Fibroblast of lung (primary cell): ENCODE measurements at regions not wholly inside any gene's neighbourhood (a gene's known extent, or its start where the extent isn't known, plus 50 kb on each side); places are given as distances from the start of the nearest gene placed in this dataset.

ENCODE experiments used
- DNase-seq, 2 donors: peaks; one replicate each; pipeline versions ENCODE4 v3.0.0 to v3.0.0-alpha.2; 2010; ENCODE audit warnings: low read depth in 2 of 2
- H2AFZ ChIP-seq: 2 replicates; pipeline ENCODE4 v1.5.1; 2012; ENCODE audit warnings: low read length, control low read depth, inconsistent platforms
- H3K27ac ChIP-seq: 2 replicates; pipeline ENCODE4 v1.5.1; 2011; ENCODE audit warnings: low read length, control low read depth; ENCODE audit not compliant: insufficient read depth
- H3K27me3 ChIP-seq: 2 replicates; pipeline ENCODE4 v1.5.1; 2011; ENCODE audit warnings: mild to moderate bottlenecking, low read length; ENCODE audit not compliant: control insufficient read depth, insufficient read depth
- H3K36me3 ChIP-seq: 2 replicates; pipeline ENCODE4 v1.5.1; 2011; ENCODE audit warnings: low read length; ENCODE audit not compliant: control insufficient read depth, insufficient read depth
- H3K4me1 ChIP-seq: 2 replicates; pipeline ENCODE4 v1.5.1; 2011; ENCODE audit warnings: low read length; ENCODE audit not compliant: control insufficient read depth, insufficient read depth; ENCODE audit errors: extremely low read depth
- H3K4me2 ChIP-seq: 2 replicates; pipeline ENCODE4 v1.5.1; 2011; ENCODE audit warnings: low read length, control low read depth; ENCODE audit not compliant: insufficient read depth; ENCODE audit errors: extremely low read depth
- H3K4me3 ChIP-seq, 4 experiments: fragments of 200-600 bp in 1 of 4; sonication (generic) in 1 of 4; replicated peaks in 1 of 4; 2 replicates each; pipeline ENCODE4 v1.5.1; 2011 to 2016; ENCODE audit warnings: low read length in 4 of 4, low read depth in 3 of 4, mild to moderate bottlenecking in 3 of 4, control low read depth in 2 of 4, inconsistent platforms in 1 of 4, mixed read lengths in 1 of 4; ENCODE audit not compliant: insufficient read depth in 1 of 4; ENCODE audit errors: control extremely low read depth in 1 of 4
- H3K79me2 ChIP-seq: 2 replicates; pipeline ENCODE4 v1.5.1; 2012; ENCODE audit warnings: mild to moderate bottlenecking, low read length, inconsistent platforms; ENCODE audit not compliant: control insufficient read depth, insufficient read depth
- H3K9ac ChIP-seq: 2 replicates; pipeline ENCODE4 v1.5.1; 2011; ENCODE audit warnings: mild to moderate bottlenecking, low read length, control low read depth; ENCODE audit not compliant: insufficient read depth
- H3K9me3 ChIP-seq: 2 replicates; pipeline ENCODE4 v1.5.1; 2012; ENCODE audit warnings: low read depth, low read length; ENCODE audit not compliant: control insufficient read depth, insufficient read depth
- H4K20me1 ChIP-seq: 2 replicates; pipeline ENCODE4 v1.5.1; 2011; ENCODE audit warnings: low read length; ENCODE audit not compliant: control insufficient read depth, insufficient read depth; ENCODE audit errors: extremely low read depth
- EZH2 ChIP-seq: IDR thresholded peaks from 2 replicates; pipeline ENCODE4 v1.5.1; 2012; ENCODE audit warnings: low read length, control low read depth, mild to moderate bottlenecking; ENCODE audit errors: missing control alignments
- TF ChIP-seq, protein P1 (sequence below), 2 donors: IDR thresholded peaks in 1 of 2; conservative IDR thresholded peaks in 1 of 2; 1 replicate in 1 of 2; 2 replicates in 1 of 2; pipeline ENCODE4 v1.5.1; 2011 to 2012; ENCODE audit warnings: low read length in 2 of 2, control low read depth in 1 of 2, inconsistent platforms in 1 of 2, low read depth in 1 of 2, mild to moderate bottlenecking in 1 of 2

DNA sequence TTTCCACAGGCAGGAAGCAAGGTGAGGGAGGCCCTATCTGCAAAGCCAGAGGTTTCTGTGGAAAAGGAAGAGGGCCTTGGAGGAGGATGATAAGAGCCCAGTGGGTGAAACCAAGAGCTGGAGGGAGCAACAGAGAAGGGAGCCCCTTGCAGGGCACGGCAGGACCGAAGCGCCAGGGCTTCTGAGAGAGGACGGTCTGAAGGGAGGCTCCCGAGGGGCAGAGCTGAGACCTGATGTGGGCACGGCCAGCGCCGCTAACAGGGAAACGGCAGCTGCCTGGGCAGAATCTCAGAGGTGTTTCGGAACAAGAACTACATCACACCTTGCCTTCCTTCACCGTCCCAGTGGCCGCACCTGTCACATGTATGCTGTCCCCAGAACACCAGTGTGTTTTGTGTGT is 144.3 kb upstream of the ADARB2 start:
- Histone ChIP-seq H3K27me3 (no peaks in the 10 kb centered on the region), H3K4me1 (no peaks in the 10 kb centered on the region), H4K20me1 (no peaks in the 10 kb centered on the region), H3K9ac (no peak overlapping the region), H3K79me2 (no peaks in the 10 kb centered on the region), H2AFZ (no peak overlapping the region), H3K4me2 (no peak overlapping the region), H3K4me3 (no peak overlapping the region), H3K9me3 (no peaks in the 10 kb centered on the region), H3K27ac (no peak overlapping the region), H3K36me3 (no peaks in the 10 kb centered on the region)
- no peak for TF ChIP-seq EZH2
- TF ChIP-seq, protein P1, sequence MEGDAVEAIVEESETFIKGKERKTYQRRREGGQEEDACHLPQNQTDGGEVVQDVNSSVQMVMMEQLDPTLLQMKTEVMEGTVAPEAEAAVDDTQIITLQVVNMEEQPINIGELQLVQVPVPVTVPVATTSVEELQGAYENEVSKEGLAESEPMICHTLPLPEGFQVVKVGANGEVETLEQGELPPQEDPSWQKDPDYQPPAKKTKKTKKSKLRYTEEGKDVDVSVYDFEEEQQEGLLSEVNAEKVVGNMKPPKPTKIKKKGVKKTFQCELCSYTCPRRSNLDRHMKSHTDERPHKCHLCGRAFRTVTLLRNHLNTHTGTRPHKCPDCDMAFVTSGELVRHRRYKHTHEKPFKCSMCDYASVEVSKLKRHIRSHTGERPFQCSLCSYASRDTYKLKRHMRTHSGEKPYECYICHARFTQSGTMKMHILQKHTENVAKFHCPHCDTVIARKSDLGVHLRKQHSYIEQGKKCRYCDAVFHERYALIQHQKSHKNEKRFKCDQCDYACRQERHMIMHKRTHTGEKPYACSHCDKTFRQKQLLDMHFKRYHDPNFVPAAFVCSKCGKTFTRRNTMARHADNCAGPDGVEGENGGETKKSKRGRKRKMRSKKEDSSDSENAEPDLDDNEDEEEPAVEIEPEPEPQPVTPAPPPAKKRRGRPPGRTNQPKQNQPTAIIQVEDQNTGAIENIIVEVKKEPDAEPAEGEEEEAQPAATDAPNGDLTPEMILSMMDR (conservative IDR thresholded peaks at IDR 0.05 in 1 of 2, IDR thresholded peaks at IDR 0.05 in 1 of 2; ENCODE audit: low read depth in 1 of 2, low read length in 2 of 2), result no peak
- no peak for DNase-seq

DNA sequence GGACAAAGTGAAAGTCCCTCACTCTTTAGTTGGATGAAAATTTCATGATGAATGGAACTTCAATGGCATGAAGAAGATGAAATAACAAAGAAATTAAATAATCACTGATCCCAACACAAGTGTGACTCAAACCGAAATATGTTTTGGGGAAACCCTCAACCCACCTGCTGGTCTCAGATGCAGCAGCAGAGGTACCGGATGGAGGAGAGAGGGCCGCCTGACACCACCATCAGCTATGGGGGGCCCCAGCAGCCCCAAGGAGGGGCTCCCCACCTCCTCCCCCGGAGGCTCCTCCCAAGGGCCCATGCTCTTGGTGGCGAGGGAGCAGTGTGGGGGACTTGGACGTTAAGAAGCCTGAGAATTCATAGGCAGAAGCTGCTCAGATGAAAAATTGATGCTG is 137.2 kb upstream of the ADARB2 start:
- H3K9ac ChIP-seq, result no peak overlapping the region
- H4K20me1 ChIP-seq, result no peaks in the 10 kb centered on the region
- DNase-seq, result no peak

DNA sequence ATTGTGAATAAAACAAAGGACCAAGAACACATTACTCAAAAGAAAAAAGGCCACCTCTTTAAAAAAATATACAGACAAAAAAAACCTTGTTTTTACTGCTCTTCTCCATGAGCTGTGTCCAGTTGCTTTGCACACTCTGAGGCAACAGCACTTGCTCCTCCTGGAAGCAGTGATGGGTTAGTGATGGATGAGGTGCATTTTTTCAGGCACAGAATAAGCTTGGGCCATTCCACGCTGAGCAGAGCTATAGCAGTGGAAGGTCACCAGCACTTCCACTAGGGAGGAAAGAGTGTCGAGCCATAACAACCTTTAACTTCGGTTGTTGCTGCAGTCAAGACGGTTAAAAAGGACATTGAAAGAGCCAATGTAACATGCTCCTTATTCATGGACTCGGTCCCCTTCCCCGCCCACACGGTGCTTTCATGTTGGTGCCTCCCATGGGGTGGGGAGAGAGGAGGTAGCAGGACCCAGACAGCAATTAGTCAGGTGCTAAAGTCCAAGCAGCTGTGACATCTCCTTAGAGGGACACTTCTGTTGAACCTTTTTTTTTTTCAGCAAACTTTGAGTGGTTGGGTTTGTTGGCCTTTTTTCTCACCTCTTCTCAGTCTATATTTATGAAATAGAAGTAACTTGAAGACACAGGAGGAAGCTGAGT is 136.5 kb upstream of the ADARB2 start:
- H3K27me3 ChIP-seq, result no peaks in the 10 kb centered on the region
- H3K4me1 ChIP-seq, result no peaks in the 10 kb centered on the region
- no peak for DNase-seq
- no peak overlapping the region for H3K4me2 ChIP-seq
- H4K20me1 ChIP-seq, result no peaks in the 10 kb centered on the region
- H3K9ac ChIP-seq, result no peak overlapping the region
- TF ChIP-seq, protein P1 (conservative IDR thresholded peaks at IDR 0.05 in 1 of 2, IDR thresholded peaks at IDR 0.05 in 1 of 2; ENCODE audit: low read depth in 1 of 2, low read length in 2 of 2), result no peak
- TF ChIP-seq EZH2, result no peak
- no peaks in the 10 kb centered on the region for H3K79me2 ChIP-seq
- no peaks in the 10 kb centered on the region for H3K9me3 ChIP-seq
- H3K27ac ChIP-seq, result no peak overlapping the region
- H3K36me3 ChIP-seq, result no peaks in the 10 kb centered on the region
- H3K4me3 ChIP-seq, result no peak overlapping the region
- H2AFZ ChIP-seq, result no peak overlapping the region

More for the DNA sequence above, 137.2 kb upstream of the ADARB2 start:
- no peaks in the 10 kb centered on the region for H3K9me3 ChIP-seq
- TF ChIP-seq, protein P1 (conservative IDR thresholded peaks at IDR 0.05 in 1 of 2, IDR thresholded peaks at IDR 0.05 in 1 of 2; ENCODE audit: low read depth in 1 of 2, low read length in 2 of 2), result no peak
- no peak for TF ChIP-seq EZH2
- H3K4me3 ChIP-seq, result no peak overlapping the region
- H3K27ac ChIP-seq, result no peak overlapping the region
- H3K27me3 ChIP-seq, result no peaks in the 10 kb centered on the region
- no peaks in the 10 kb centered on the region for H3K36me3 ChIP-seq
- H3K4me1 ChIP-seq, result no peaks in the 10 kb centered on the region
- no peak overlapping the region for H3K4me2 ChIP-seq
- H2AFZ ChIP-seq, result no peak overlapping the region
- no peaks in the 10 kb centered on the region for H3K79me2 ChIP-seq
